Ishikawa (cell line): ENCODE measurements at regions not wholly inside any gene's neighbourhood (a gene's known extent, or its start where the extent isn't known, plus 50 kb on each side); places are given as distances from the start of the nearest gene placed in this dataset.

Experiments used
- CEBPB ChIP-seq: IDR thresholded peaks from 2 replicates; pipeline ENCODE4 v1.6.1; 2012
- CREB1 ChIP-seq: IDR thresholded peaks from 2 replicates; pipeline ENCODE4 v1.6.1; 2012; ENCODE audit warnings: low read depth
- EGR1 ChIP-seq: IDR thresholded peaks from 2 replicates; pipeline ENCODE4 v1.6.1; 2012
- EP300 ChIP-seq: IDR thresholded peaks from 2 replicates; pipeline ENCODE4 v1.6.1; 2012; ENCODE audit warnings: borderline replicate concordance
- FOXM1 ChIP-seq: IDR thresholded peaks from 2 replicates; pipeline ENCODE4 v1.6.1; 2012; ENCODE audit warnings: low read depth, borderline replicate concordance
- MAX ChIP-seq: IDR thresholded peaks from 2 replicates; pipeline ENCODE4 v1.6.1; 2012
- NFIC ChIP-seq: IDR thresholded peaks from 2 replicates; pipeline ENCODE4 v1.6.1; 2012
- RAD21 ChIP-seq: IDR thresholded peaks from 2 replicates; pipeline ENCODE4 v1.6.1; 2012; ENCODE audit warnings: low read depth
- REST ChIP-seq: IDR thresholded peaks from 2 replicates; pipeline ENCODE4 v1.6.1; 2012; ENCODE audit warnings: low read depth, mild to moderate bottlenecking
- TAF1 ChIP-seq: IDR thresholded peaks from 2 replicates; pipeline ENCODE4 v1.6.1; 2012; ENCODE audit warnings: low read depth, mild to moderate bottlenecking
- TCF12 ChIP-seq: IDR thresholded peaks from 2 replicates; pipeline ENCODE4 v1.6.1; 2012; ENCODE audit warnings: low read depth
- TEAD4 ChIP-seq: IDR thresholded peaks from 2 replicates; pipeline ENCODE4 v1.6.1; 2012
- USF1 ChIP-seq: IDR thresholded peaks from 2 replicates; pipeline ENCODE4 v1.6.1; 2012
- YY1 ChIP-seq: IDR thresholded peaks from 2 replicates; pipeline ENCODE4 v1.6.1; 2012; ENCODE audit warnings: low read depth
- ZBTB7A ChIP-seq: IDR thresholded peaks from 2 replicates; pipeline ENCODE4 v1.6.1; 2012; ENCODE audit warnings: low read depth

- TF ChIP-seq NFIC (no peak), RAD21 (no peak), TCF12 (no peak), CREB1 (no peak), USF1 (no peak), MAX (no peak), FOXM1 (no peak), ZBTB7A (no peak), EP300 (no peak), EGR1 (no peak), TAF1 (no peak), TEAD4 (no peak), REST (no peak), CEBPB (no peak), YY1 (no peak)
Observed at GRCh38 chr14:85380881-85381280, 149.1 kb upstream of the FLRT2 start.

GRCh38 chr14:85382341-85382740, 147.6 kb upstream of the FLRT2 start:
- TF ChIP-seq ZBTB7A (no peak), TCF12 (no peak), CREB1 (no peak), CEBPB (no peak), NFIC (no peak), MAX (no peak), RAD21 (no peak), TEAD4 (no peak), USF1 (no peak), EP300 (no peak), EGR1 (no peak), YY1 (no peak)

- no peak for TF ChIP-seq YY1
- TF ChIP-seq FOXM1, result no peak
- TF ChIP-seq EGR1, result no peak
- no peak for TF ChIP-seq NFIC
- no peak for TF ChIP-seq TEAD4
- TF ChIP-seq TAF1, result no peak
- TF ChIP-seq ZBTB7A, result no peak
- TF ChIP-seq CREB1, result no peak
Observed at GRCh38 chr14:85387181-85387580, 142.8 kb upstream of the FLRT2 start.

GRCh38 chr14:85390236-85390635, 139.7 kb upstream of the FLRT2 start:
- TF ChIP-seq NFIC, result no peak
- no peak for TF ChIP-seq MAX
- TF ChIP-seq FOXM1, result no peak
- no peak for TF ChIP-seq YY1
- TF ChIP-seq EP300, result no peak
- TF ChIP-seq CEBPB, result no peak
- TF ChIP-seq TAF1, result no peak
- no peak for TF ChIP-seq ZBTB7A
- TF ChIP-seq TEAD4, result no peak
- TF ChIP-seq TCF12, result no peak
- no peak for TF ChIP-seq CREB1

GRCh38 chr14:85391455-85391854, 138.5 kb upstream of the FLRT2 start:
- TF ChIP-seq CEBPB, result no peak
- TF ChIP-seq FOXM1, result no peak
- no peak for TF ChIP-seq RAD21
- TF ChIP-seq YY1, result no peak
- TF ChIP-seq MAX, result no peak
- no peak for TF ChIP-seq EP300
- no peak for TF ChIP-seq EGR1
- no peak for TF ChIP-seq REST
- TF ChIP-seq USF1, result no peak
- TF ChIP-seq CREB1, result no peak
